OCI-LY3 (cell line): ENCODE measurements at regions not wholly inside any gene's neighbourhood (a gene's known extent, or its start where the extent isn't known, plus 50 kb on each side); places are given as distances from the start of the nearest gene placed in this dataset.
"Not testable (repeated sequence)": the region's sequence is repeated elsewhere in the genome, so short reads cannot be mapped to it uniquely, and the experiment has no call there.

ENCODE experiments used
- H2AFZ ChIP-seq: fragments of 200-600, 300-600 bp; shearing (Covaris generic); 2 replicates; pipeline ENCODE4 v1.6.0; 2014; ENCODE audit warnings: antibody characterized with exemption, low read depth, low read length
- H3K27ac ChIP-seq: fragments of 200-600, 300-600 bp; sonication (generic); 2 replicates; pipeline ENCODE4 v1.5.1; 2014; ENCODE audit warnings: mild to moderate bottlenecking, low read length, moderate library complexity, mixed read lengths
- H3K27me3 ChIP-seq: fragments of 200-600, 300-600 bp; sonication (generic); 2 replicates; pipeline ENCODE4 v1.6.1; 2014; ENCODE audit warnings: low read depth, low read length, mixed read lengths
- H3K36me3 ChIP-seq: fragments of 200-600, 300-600 bp; sonication (generic); replicated peaks from 2 replicates; pipeline ENCODE3; 2014; ENCODE audit warnings: low read depth, low read length, mixed read lengths
- H3K4me1 ChIP-seq: fragments of 300-600, 200-600 bp; sonication (generic); 2 replicates; pipeline ENCODE4 v1.6.1; 2014; ENCODE audit warnings: low read length, mixed read lengths
- H3K4me2 ChIP-seq: fragments of 200-600, 300-600 bp; sonication (generic); 2 replicates; pipeline ENCODE4 v1.6.1; 2014; ENCODE audit warnings: low read length, mixed read lengths
- H3K4me3 ChIP-seq: fragments of 300-600, 200-600 bp; sonication (generic); 2 replicates; pipeline ENCODE4 v1.5.1; 2014; ENCODE audit warnings: antibody characterized with exemption, mild to moderate bottlenecking, low read length, moderate library complexity
- H3K79me2 ChIP-seq: fragments of 300-600, 200-600 bp; shearing (Covaris generic); 2 replicates; pipeline ENCODE4 v1.6.1; 2014; ENCODE audit warnings: mild to moderate bottlenecking, low read length, mixed read lengths
- H3K9ac ChIP-seq: fragments of 300-600, 200-600 bp; shearing (Covaris generic); 2 replicates; pipeline ENCODE4 v1.6.0; 2014; ENCODE audit warnings: mild to moderate bottlenecking, low read length, moderate library complexity
- H3K9me3 ChIP-seq: fragments of 200-600, 300-600 bp; shearing (Covaris generic); 2 replicates; pipeline ENCODE4 v1.6.1; 2014; ENCODE audit warnings: low read length, mixed read lengths; ENCODE audit not compliant: insufficient read depth
- H4K20me1 ChIP-seq: fragments of 200-600, 300-600 bp; sonication (generic); 2 replicates; pipeline ENCODE4 v1.6.1; 2016; ENCODE audit warnings: low read length, mixed read lengths; ENCODE audit not compliant: insufficient read depth
- EZH2phosphoT487 ChIP-seq: fragments of 200-600 bp; shearing (Covaris generic); IDR thresholded peaks from 2 replicates; pipeline ENCODE4 v1.6.1; 2018; ENCODE audit warnings: antibody characterized with exemption, mixed run types, low read depth
- TF ChIP-seq, protein P1 (sequence below): fragments of 200-600, 300-600 bp; sonication (generic); IDR thresholded peaks from 2 replicates; pipeline ENCODE4 v1.5.1; 2014; ENCODE audit warnings: antibody characterized with exemption, low read length, low read depth

DNA sequence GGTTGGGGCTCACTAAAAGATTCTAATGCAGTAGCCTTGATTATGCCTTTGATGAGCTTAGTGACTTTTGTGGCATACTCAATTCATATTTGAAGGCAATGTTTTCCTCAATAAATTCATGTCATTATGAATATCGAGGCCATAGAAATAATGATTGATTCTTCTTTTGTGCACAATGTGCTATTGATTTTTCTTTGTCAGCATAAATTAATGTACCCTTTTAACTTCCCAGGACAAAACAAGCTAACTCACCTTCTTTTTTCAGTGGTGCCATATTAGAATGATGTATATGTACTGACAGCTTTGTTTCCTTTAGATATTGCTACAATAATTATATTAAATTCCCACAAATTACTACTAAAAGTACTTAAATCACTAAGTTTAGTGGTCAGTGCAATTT lies 484.3 kb upstream of the HS3ST5 start:
- no peak overlapping the region for H3K4me3 ChIP-seq
- H3K36me3 ChIP-seq, result peaks cover 10% of the 10 kb centered on the region
- no peak overlapping the region for H3K9ac ChIP-seq
- H3K27ac ChIP-seq, result no peak overlapping the region
- H3K27me3 ChIP-seq, result no peaks in the 10 kb centered on the region
- H3K4me2 ChIP-seq, result no peak overlapping the region
- H3K4me1 ChIP-seq, result no peaks in the 10 kb centered on the region
- H3K79me2 ChIP-seq, result no peaks in the 10 kb centered on the region
- TF ChIP-seq, protein P1, sequence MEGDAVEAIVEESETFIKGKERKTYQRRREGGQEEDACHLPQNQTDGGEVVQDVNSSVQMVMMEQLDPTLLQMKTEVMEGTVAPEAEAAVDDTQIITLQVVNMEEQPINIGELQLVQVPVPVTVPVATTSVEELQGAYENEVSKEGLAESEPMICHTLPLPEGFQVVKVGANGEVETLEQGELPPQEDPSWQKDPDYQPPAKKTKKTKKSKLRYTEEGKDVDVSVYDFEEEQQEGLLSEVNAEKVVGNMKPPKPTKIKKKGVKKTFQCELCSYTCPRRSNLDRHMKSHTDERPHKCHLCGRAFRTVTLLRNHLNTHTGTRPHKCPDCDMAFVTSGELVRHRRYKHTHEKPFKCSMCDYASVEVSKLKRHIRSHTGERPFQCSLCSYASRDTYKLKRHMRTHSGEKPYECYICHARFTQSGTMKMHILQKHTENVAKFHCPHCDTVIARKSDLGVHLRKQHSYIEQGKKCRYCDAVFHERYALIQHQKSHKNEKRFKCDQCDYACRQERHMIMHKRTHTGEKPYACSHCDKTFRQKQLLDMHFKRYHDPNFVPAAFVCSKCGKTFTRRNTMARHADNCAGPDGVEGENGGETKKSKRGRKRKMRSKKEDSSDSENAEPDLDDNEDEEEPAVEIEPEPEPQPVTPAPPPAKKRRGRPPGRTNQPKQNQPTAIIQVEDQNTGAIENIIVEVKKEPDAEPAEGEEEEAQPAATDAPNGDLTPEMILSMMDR, result no peak
- TF ChIP-seq EZH2phosphoT487, result no peak
- no peak overlapping the region for H2AFZ ChIP-seq
- H3K9me3 ChIP-seq, result no peaks in the 10 kb centered on the region
- no peaks in the 10 kb centered on the region; the same call in 1 of the 2 replicates for H4K20me1 ChIP-seq

DNA sequence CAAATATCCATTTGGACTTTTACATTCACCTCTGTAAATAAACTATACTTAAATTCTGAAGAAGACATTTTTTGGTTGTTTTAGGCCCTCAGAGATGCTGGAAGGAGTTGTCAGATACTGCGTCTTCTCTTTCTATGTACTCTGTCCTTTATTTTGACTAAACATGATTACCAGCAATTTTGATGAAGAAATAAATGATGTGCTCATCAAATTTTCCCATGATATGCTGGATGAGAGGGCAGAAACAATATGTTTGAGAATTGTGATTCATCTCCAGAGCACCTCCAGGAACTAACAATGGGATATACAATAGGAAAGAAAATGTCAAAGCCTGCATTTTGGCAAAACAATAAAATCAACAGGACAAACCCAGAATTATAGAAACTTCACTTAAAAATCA lies 481.6 kb upstream of the HS3ST5 start:
- no peak overlapping the region for H3K9ac ChIP-seq
- no peak overlapping the region for H2AFZ ChIP-seq
- H3K4me3 ChIP-seq, result no peak overlapping the region
- TF ChIP-seq EZH2phosphoT487, result no peak
- TF ChIP-seq, protein P1, result no peak
- no peak overlapping the region for H3K4me2 ChIP-seq
- no peaks in the 10 kb centered on the region for H3K27me3 ChIP-seq
- H3K4me1 ChIP-seq, result no peaks in the 10 kb centered on the region
- H3K9me3 ChIP-seq, result no peaks in the 10 kb centered on the region
- H3K27ac ChIP-seq, result no peak overlapping the region
- no peaks in the 10 kb centered on the region for H3K79me2 ChIP-seq
- H4K20me1 ChIP-seq, result no peaks in the 10 kb centered on the region; the same call in 1 of the 2 replicates
- peaks cover 6% of the 10 kb centered on the region for H3K36me3 ChIP-seq

DNA sequence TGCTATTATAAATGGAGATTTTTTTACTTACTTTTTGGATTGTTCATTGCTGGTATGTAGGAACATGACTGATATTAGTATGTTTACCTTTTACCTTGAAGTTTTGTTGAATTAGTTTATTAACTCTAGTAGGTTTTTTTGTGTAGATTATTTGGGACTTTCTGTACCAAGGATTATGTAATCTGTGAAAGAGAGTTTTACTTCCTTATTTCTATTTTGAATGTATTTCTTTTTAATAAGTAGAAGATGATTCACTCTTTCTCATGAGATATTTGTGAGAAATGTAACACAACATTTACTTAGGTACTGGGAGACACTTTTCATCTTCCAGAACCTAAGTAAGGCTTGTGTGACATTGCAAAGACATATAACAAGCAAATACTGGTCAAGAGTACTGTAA lies 473.9 kb upstream of the HS3ST5 start:
- Histone ChIP-seq H3K27ac (no peak overlapping the region), H3K36me3 (peaks cover 6% of the 10 kb centered on the region), H3K4me2 (peak overlapping the region; percentile 16; the same call in 1 of the 2 replicates), H3K4me3 (no peak overlapping the region), H3K27me3 (no peaks in the 10 kb centered on the region), H3K4me1 (peaks cover 13% of the 10 kb centered on the region), H3K9me3 (no peaks in the 10 kb centered on the region), H2AFZ (no peak overlapping the region), H3K9ac (no peak overlapping the region), H4K20me1 (0 out of 2 replicates have a peak, but pooled peaks cover 4% of the 10 kb centered on the region), H3K79me2 (peaks cover 11% of the 10 kb centered on the region; the same call in 1 of the 2 replicates)
- TF ChIP-seq EZH2phosphoT487, result no peak
- TF ChIP-seq, protein P1, result no peak

DNA sequence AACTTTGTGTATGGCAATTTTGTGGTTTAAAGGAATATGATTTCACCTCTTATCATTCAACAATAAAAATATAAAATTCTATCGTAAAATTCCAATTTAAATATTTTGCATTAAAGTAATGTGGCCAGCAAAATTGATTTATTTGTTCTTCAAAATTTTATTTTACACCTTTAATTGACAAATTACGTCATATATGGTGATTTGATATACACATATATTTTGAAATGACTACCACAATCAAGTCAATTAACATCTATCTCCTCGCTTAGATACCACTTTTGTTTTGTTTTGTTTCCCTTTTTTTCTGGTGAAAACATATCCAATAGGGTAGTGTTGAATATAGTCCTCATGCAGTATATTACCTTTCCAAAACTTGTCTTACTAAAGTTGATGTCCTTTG lies 467.6 kb upstream of the HS3ST5 start:
- Histone ChIP-seq H4K20me1 (no peaks in the 10 kb centered on the region), H3K4me3 (no peak overlapping the region), H3K4me2 (no peak overlapping the region), H2AFZ (no peak overlapping the region), H3K27ac (no peak overlapping the region), H3K9ac (no peak overlapping the region), H3K36me3 (peaks cover 11% of the 10 kb centered on the region), H3K9me3 (no peaks in the 10 kb centered on the region), H3K27me3 (no peaks in the 10 kb centered on the region), H3K79me2 (no peaks in the 10 kb centered on the region), H3K4me1 (no peaks in the 10 kb centered on the region)
- TF ChIP-seq, protein P1, result no peak
- TF ChIP-seq EZH2phosphoT487, result no peak

DNA sequence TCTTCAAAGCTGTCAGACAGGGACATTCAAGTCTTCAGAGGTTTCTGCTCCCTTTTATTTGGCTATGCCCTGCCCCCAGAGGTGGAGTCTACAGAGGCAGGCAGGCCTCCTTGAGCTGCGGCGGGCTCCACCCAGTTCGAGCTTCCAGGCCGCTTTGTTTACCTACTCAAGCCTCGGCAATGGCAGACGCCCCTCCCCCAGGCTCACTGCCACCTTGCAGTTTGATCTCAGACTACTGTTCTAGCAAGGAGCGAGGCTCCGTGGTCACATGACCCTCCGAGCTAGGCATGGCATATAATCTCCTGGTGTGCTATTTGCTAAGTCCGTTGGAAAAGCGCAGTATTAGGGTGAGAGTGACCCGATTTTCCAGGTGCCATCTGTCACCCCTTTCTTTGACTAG lies 462.6 kb upstream of the HS3ST5 start:
- not testable (repeated sequence) for H3K27ac ChIP-seq, H3K27me3 ChIP-seq, H4K20me1 ChIP-seq, H3K9me3 ChIP-seq, H3K4me2 ChIP-seq, H3K9ac ChIP-seq, H3K79me2 ChIP-seq, H3K4me3 ChIP-seq, H2AFZ ChIP-seq, H3K36me3 ChIP-seq, H3K4me1 ChIP-seq
